ENCODE measurements at regions not wholly inside any gene's neighbourhood (a gene's known extent, or its start where the extent isn't known, plus 50 kb on each side); places are given as distances from the start of the nearest gene placed in this dataset.

- no peak overlapping the region for H3K27ac ChIP-seq (ENCODE audit: low read depth, low read length, severe bottlenecking)
- WGBS, 2 experiments (ENCODE audit: insufficient coverage in 2 of 2): 100% methylated on average over 2 of the region's 3 CpGs; no CpG with 5 or more reads in 1 of the 2 experiments
- H3K4me3 ChIP-seq (ENCODE audit: extremely low read depth, insufficient read depth, low read length, poor library complexity, severe bottlenecking): no peak overlapping the region
- H3K36me3 ChIP-seq (ENCODE audit: control insufficient read depth, insufficient read depth, low read length): no peaks in the 10 kb centered on the region
- H3K9me3 ChIP-seq (ENCODE audit: control insufficient read depth, low read length): no peaks in the 10 kb centered on the region
- no peaks in the 10 kb centered on the region for H3K4me1 ChIP-seq (ENCODE audit: control insufficient read depth, insufficient read depth, low read length, poor library complexity, severe bottlenecking)
These were observed 177.3 kb upstream of the GORAB start for GRCh38 chr1:170354690-170355089.

GRCh38 chr1:170355267-170355801 lies 176.6 kb upstream of the GORAB start:
- no peaks in the 10 kb centered on the region for H3K4me1 ChIP-seq (ENCODE audit: control insufficient read depth, insufficient read depth, low read length, poor library complexity, severe bottlenecking)
- H3K27ac ChIP-seq (ENCODE audit: low read depth, low read length, severe bottlenecking): no peak overlapping the region
- no peaks in the 10 kb centered on the region for H3K36me3 ChIP-seq (ENCODE audit: control insufficient read depth, insufficient read depth, low read length)
- no peak overlapping the region for H3K4me3 ChIP-seq (ENCODE audit: extremely low read depth, insufficient read depth, low read length, poor library complexity, severe bottlenecking)
- H3K9me3 ChIP-seq (ENCODE audit: control insufficient read depth, low read length): no peaks in the 10 kb centered on the region

DNA sequence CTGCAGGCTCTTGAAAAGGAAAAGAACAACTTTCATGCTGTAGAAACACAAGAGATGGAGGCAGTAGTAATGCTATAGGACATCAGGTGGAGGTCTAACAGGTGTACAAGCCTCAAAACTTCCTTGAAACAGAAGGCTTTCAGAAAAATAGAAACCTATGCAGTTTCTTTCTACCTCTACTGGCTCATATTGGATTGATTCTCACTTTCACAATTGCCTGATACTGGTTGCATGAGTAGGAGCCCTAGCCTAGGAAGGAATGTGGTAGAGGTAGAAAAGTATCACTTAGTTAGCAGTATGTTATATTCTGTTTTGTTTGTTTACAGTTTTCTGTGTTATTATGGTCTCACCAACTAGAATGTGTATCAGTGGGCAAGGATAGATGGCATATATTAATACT lies 175.4 kb upstream of the GORAB start:
- no peaks in the 10 kb centered on the region for H3K9me3 ChIP-seq (ENCODE audit: control insufficient read depth, low read length)
- H3K4me3 ChIP-seq (ENCODE audit: extremely low read depth, insufficient read depth, low read length, poor library complexity, severe bottlenecking): no peak overlapping the region
- no peaks in the 10 kb centered on the region for H3K4me1 ChIP-seq (ENCODE audit: control insufficient read depth, insufficient read depth, low read length, poor library complexity, severe bottlenecking)
- no peaks in the 10 kb centered on the region for H3K36me3 ChIP-seq (ENCODE audit: control insufficient read depth, insufficient read depth, low read length)
- no peak overlapping the region for H3K27ac ChIP-seq (ENCODE audit: low read depth, low read length, severe bottlenecking)

- no peaks in the 10 kb centered on the region for H3K36me3 ChIP-seq (ENCODE audit: control insufficient read depth, insufficient read depth, low read length)
- H3K4me3 ChIP-seq (ENCODE audit: extremely low read depth, insufficient read depth, low read length, poor library complexity, severe bottlenecking): no peak overlapping the region
- no CpG with 5 or more reads among the region's 1 CpG for WGBS, 2 experiments (ENCODE audit: insufficient coverage in 2 of 2)
- no peaks in the 10 kb centered on the region for H3K4me1 ChIP-seq (ENCODE audit: control insufficient read depth, insufficient read depth, low read length, poor library complexity, severe bottlenecking)
- H3K9me3 ChIP-seq (ENCODE audit: control insufficient read depth, low read length): no peaks in the 10 kb centered on the region
- H3K27ac ChIP-seq (ENCODE audit: low read depth, low read length, severe bottlenecking): no peak overlapping the region
These were observed 174.2 kb upstream of the GORAB start for GRCh38 chr1:170357750-170358149.

GRCh38 chr1:170360601-170361000 lies 171.4 kb upstream of the GORAB start:
- no peak overlapping the region for H3K4me3 ChIP-seq (ENCODE audit: extremely low read depth, insufficient read depth, low read length, poor library complexity, severe bottlenecking)
- H3K36me3 ChIP-seq (ENCODE audit: control insufficient read depth, insufficient read depth, low read length): no peaks in the 10 kb centered on the region
- 90% methylated on average over 2 of the region's 3 CpGs; no CpG with 5 or more reads in 1 of the 2 experiments for WGBS, 2 experiments (ENCODE audit: insufficient coverage in 2 of 2)
- no peaks in the 10 kb centered on the region for H3K9me3 ChIP-seq (ENCODE audit: control insufficient read depth, low read length)
- no peak overlapping the region for H3K27ac ChIP-seq (ENCODE audit: low read depth, low read length, severe bottlenecking)
- no peaks in the 10 kb centered on the region for H3K4me1 ChIP-seq (ENCODE audit: control insufficient read depth, insufficient read depth, low read length, poor library complexity, severe bottlenecking)

DNA sequence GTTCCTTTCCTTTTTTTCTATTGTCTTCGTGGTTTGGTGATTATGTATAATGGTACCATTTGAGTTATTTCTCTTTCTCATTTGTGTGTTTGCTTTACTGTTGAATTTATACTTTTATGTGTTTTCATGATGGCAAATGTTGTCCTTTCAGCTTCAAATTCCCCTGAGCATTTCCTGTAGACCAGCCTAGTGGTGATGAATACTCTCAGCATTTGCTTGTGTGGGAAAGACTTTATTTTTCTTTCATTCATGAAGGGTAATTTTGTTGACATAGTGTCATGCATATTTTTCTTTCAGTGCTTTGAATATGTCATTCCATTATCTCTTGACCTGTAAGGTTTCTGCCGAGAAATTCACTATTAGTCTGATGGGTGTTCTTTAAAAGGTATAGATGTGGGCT lies 166.6 kb upstream of the GORAB start:
- Histone ChIP-seq H3K36me3 (ENCODE audit: control insufficient read depth, insufficient read depth, low read length) (no peaks in the 10 kb centered on the region), H3K27ac (ENCODE audit: low read depth, low read length, severe bottlenecking) (no peak overlapping the region), H3K4me1 (ENCODE audit: control insufficient read depth, insufficient read depth, low read length, poor library complexity, severe bottlenecking) (no peaks in the 10 kb centered on the region), H3K4me3 (ENCODE audit: extremely low read depth, insufficient read depth, low read length, poor library complexity, severe bottlenecking) (no peak overlapping the region), H3K9me3 (ENCODE audit: control insufficient read depth, low read length) (no peaks in the 10 kb centered on the region)
- no CpG with 5 or more reads among the region's 2 CpGs for WGBS, 2 experiments (ENCODE audit: insufficient coverage in 2 of 2)

DNA sequence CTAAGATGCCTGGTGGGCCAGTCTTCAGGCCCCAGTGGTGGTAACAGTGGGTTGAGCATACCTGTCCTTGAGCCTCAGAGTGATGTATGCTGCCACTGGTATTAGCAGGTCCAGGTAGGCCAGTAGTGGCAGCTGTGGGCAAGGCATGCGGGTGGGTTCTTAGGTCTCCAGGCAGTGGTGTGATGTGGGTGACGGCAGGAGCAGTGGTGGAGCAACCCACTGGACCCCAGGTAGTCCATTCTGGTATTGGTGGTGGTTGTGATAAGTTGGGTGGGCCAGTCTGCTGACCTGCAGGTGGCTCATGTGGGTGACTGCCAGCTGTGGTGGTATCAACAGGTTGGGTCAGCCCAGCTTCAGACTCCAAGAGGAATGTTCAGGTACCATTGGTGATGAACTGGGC lies 165.0 kb upstream of the GORAB start:
- H3K4me3 ChIP-seq (ENCODE audit: extremely low read depth, insufficient read depth, low read length, poor library complexity, severe bottlenecking): no peak overlapping the region
- 88 to 89% methylated on average over 1 to 2 of the region's 2 CpGs for WGBS, 2 experiments (ENCODE audit: insufficient coverage in 2 of 2)
- no peaks in the 10 kb centered on the region for H3K4me1 ChIP-seq (ENCODE audit: control insufficient read depth, insufficient read depth, low read length, poor library complexity, severe bottlenecking)

GRCh38 chr1:170367615-170368014 lies 164.4 kb upstream of the GORAB start:
- 73 to 80% methylated on average over 1 to 2 of the region's 3 CpGs for WGBS, 2 experiments (ENCODE audit: insufficient coverage in 2 of 2)
- H3K36me3 ChIP-seq (ENCODE audit: control insufficient read depth, insufficient read depth, low read length): no peaks in the 10 kb centered on the region
- no peaks in the 10 kb centered on the region for H3K4me1 ChIP-seq (ENCODE audit: control insufficient read depth, insufficient read depth, low read length, poor library complexity, severe bottlenecking)
- no peak overlapping the region for H3K27ac ChIP-seq (ENCODE audit: low read depth, low read length, severe bottlenecking)
- H3K4me3 ChIP-seq (ENCODE audit: extremely low read depth, insufficient read depth, low read length, poor library complexity, severe bottlenecking): no peak overlapping the region
- H3K9me3 ChIP-seq (ENCODE audit: control insufficient read depth, low read length): no peaks in the 10 kb centered on the region

More for the DNA sequence above, 165.0 kb upstream of the GORAB start:
- no peaks in the 10 kb centered on the region for H3K9me3 ChIP-seq (ENCODE audit: control insufficient read depth, low read length)
- no peaks in the 10 kb centered on the region for H3K36me3 ChIP-seq (ENCODE audit: control insufficient read depth, insufficient read depth, low read length)
- H3K27ac ChIP-seq (ENCODE audit: low read depth, low read length, severe bottlenecking): no peak overlapping the region

GRCh38 chr1:170369000-170369399 lies 163.0 kb upstream of the GORAB start:
- Histone ChIP-seq H3K36me3 (ENCODE audit: control insufficient read depth, insufficient read depth, low read length) (no peaks in the 10 kb centered on the region), H3K27ac (ENCODE audit: low read depth, low read length, severe bottlenecking) (no peak overlapping the region), H3K4me1 (ENCODE audit: control insufficient read depth, insufficient read depth, low read length, poor library complexity, severe bottlenecking) (no peaks in the 10 kb centered on the region), H3K4me3 (ENCODE audit: extremely low read depth, insufficient read depth, low read length, poor library complexity, severe bottlenecking) (no peak overlapping the region), H3K9me3 (ENCODE audit: control insufficient read depth, low read length) (no peaks in the 10 kb centered on the region)
- 77 to 79% methylated on average over 6 of the region's 7 CpGs for WGBS, 2 experiments (ENCODE audit: insufficient coverage in 2 of 2)

DNA sequence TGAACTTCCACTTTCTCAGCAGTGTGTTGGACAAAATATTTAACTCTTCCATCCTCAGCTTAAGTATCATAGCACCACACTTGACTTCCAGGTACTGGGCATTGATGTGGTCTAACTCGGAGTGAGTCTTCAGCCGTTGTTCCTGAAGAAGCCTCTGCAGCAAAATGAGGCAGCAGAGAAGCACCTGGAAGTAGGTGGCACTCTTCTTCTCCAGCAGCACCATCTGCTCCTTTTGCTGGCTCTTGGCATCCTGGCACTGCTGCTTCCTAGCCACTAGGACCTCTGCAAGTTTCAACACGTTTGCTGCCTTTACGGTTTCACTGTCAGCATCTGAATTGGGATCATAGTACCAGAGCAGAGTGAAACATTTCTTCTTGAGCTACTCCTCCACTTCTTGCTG lies 162.5 kb upstream of the GORAB start:
- no peak overlapping the region for H3K27ac ChIP-seq (ENCODE audit: low read depth, low read length, severe bottlenecking)
- no peaks in the 10 kb centered on the region for H3K9me3 ChIP-seq (ENCODE audit: control insufficient read depth, low read length)
- no peaks in the 10 kb centered on the region for H3K36me3 ChIP-seq (ENCODE audit: control insufficient read depth, insufficient read depth, low read length)
- no peak overlapping the region for H3K4me3 ChIP-seq (ENCODE audit: extremely low read depth, insufficient read depth, low read length, poor library complexity, severe bottlenecking)
- WGBS, 2 experiments (ENCODE audit: insufficient coverage in 2 of 2): 87 to 92% methylated on average over 4 of the region's 4 CpGs
- H3K4me1 ChIP-seq (ENCODE audit: control insufficient read depth, insufficient read depth, low read length, poor library complexity, severe bottlenecking): no peaks in the 10 kb centered on the region

- H3K9me3 ChIP-seq (ENCODE audit: control insufficient read depth, low read length): no peaks in the 10 kb centered on the region
- no peaks in the 10 kb centered on the region for H3K4me1 ChIP-seq (ENCODE audit: control insufficient read depth, insufficient read depth, low read length, poor library complexity, severe bottlenecking)
- H3K4me3 ChIP-seq (ENCODE audit: extremely low read depth, insufficient read depth, low read length, poor library complexity, severe bottlenecking): no peak overlapping the region
- WGBS, 2 experiments (ENCODE audit: insufficient coverage in 2 of 2): 67 to 90% methylated on average over 2 to 4 of the region's 9 CpGs
- H3K36me3 ChIP-seq (ENCODE audit: control insufficient read depth, insufficient read depth, low read length): no peaks in the 10 kb centered on the region
- no peak overlapping the region for H3K27ac ChIP-seq (ENCODE audit: low read depth, low read length, severe bottlenecking)
These were observed 161.9 kb upstream of the GORAB start for GRCh38 chr1:170370087-170370486.
